Activated CD4-positive, alpha-beta memory T cell treated with anti-CD3 and anti-CD28 coated beads, Interleukin-2, amount 10 ng/mL, durations not matched to agents 7 days and 5 days (primary cell): ENCODE measurements at regions not wholly inside any gene's neighbourhood (a gene's known extent, or its start where the extent isn't known, plus 50 kb on each side); places are given as distances from the start of the nearest gene placed in this dataset.
"Not testable (repeated sequence)": the region's sequence is repeated elsewhere in the genome, so short reads cannot be mapped to it uniquely, and the experiment has no call there.

ENCODE experiments used
- CTCF ChIA-PET: fragments of 350-600 bp; sonication (Branson Sonifier 250); formaldehyde crosslinking; loops from one replicate; lab custom pipeline; 2021; ENCODE audit warnings: antibody characterized with exemption, inconsistent platforms; lab: Charles Lee
- POLR2A ChIA-PET: fragments of 350-600 bp; sonication (Branson Sonifier 250); formaldehyde crosslinking; loops from one replicate; lab custom pipeline; 2021; ENCODE audit warnings: antibody characterized with exemption; lab: Charles Lee
- DNase-seq: peaks from one replicate; pipeline ENCODE4 v3.0.0-alpha.2; 2020
- H3K27ac Mint-ChIP-seq: one replicate; pipeline ENCODE4 v1.8.0; 2021; ENCODE audit warnings: mild to moderate bottlenecking, mixed read lengths
- H3K27me3 Mint-ChIP-seq: one replicate; pipeline ENCODE4 v1.8.0; 2021; ENCODE audit warnings: mixed read lengths
- H3K36me3 Mint-ChIP-seq: one replicate; pipeline ENCODE4 v1.8.0; 2021; ENCODE audit warnings: low read depth, mixed read lengths
- H3K4me1 Mint-ChIP-seq: one replicate; pipeline ENCODE4 v1.8.0; 2021; ENCODE audit warnings: mixed read lengths
- H3K4me3 Mint-ChIP-seq: one replicate; pipeline ENCODE4 v1.8.0; 2021; ENCODE audit warnings: mild to moderate bottlenecking, mixed read lengths
- H3K9me3 Mint-ChIP-seq: one replicate; pipeline ENCODE4 v1.8.0; 2021; ENCODE audit warnings: mixed read lengths

DNA sequence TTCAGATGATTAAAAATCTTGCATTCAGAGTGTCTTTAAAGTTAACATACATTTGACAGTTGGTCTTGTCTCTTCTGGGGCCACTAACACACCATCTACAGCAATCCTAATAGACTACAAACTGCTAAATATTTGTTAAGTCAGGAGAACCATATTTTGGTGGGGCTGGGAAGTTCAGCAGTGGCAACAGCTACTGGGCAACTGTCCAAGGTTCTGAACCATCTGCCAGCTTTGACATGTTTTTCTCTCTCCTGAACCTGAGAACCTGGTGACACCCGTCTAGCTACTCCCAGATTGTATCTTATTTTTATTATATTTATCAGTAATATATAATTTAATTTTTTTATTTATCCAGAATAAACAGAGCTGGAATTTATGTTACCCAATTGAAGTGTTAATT, 199.0 kb upstream of the DPYD start:
- CTCF ChIA-PET: no interaction called here
- DNase-seq: no peak
- Mint-ChIP-seq H3K36me3 (no peaks in the 10 kb centered on the region), H3K9me3 (no peaks in the 10 kb centered on the region), H3K27me3 (no peaks in the 10 kb centered on the region), H3K4me3 (no peak overlapping the region), H3K4me1 (no peaks in the 10 kb centered on the region), H3K27ac (no peak overlapping the region)
- POLR2A ChIA-PET: no interaction called here

DNA sequence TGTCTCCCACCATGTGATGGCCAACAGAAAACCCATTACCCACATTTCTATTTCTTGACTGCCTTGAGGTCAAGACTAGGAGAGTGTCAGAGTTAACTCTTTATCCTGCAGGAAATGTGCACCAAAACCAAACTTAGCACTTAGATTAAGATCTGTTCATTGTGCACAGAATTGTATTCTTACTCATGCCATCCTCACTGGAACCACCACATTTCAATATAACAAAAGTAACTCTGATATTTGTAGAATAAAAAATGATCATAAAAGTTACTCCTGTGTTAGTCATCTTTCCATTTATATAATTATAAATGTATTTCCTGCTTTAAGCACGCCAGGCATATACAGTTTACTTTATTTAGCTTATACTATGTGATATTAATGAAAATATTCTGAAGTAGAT, 193.0 kb upstream of the DPYD start:
- POLR2A ChIA-PET: no interaction called here

DNA sequence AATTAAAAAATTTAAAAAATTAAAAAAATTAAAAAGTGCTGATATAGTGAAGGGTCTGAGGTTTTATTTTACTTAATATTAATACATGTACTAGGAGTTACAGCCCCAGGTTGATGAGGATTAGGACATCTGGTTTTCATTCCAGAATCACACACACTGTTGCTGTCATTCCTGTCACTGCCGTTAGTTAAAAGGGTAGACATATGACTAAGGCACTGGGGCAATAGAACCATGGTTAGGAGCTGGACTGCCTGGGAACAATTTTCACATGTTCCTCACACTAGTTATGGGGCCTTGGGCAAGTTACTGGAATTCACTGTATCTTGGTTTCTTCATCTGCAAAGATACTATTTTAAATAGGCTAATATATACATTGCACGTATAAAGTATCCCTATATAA, 191.8 kb upstream of the DPYD start:
- H3K4me3 Mint-ChIP-seq: no peak overlapping the region
- H3K4me1 Mint-ChIP-seq: no peaks in the 10 kb centered on the region
- H3K27ac Mint-ChIP-seq: no peak overlapping the region
- H3K36me3 Mint-ChIP-seq: no peaks in the 10 kb centered on the region
- CTCF ChIA-PET: no interaction called here
- no peaks in the 10 kb centered on the region for H3K27me3 Mint-ChIP-seq
- POLR2A ChIA-PET: no interaction called here
- no peak for DNase-seq
- peaks cover 7% of the 10 kb centered on the region for H3K9me3 Mint-ChIP-seq

More for the DNA sequence above, 193.0 kb upstream of the DPYD start:
- H3K9me3 Mint-ChIP-seq: no peaks in the 10 kb centered on the region
- no peak overlapping the region for H3K4me3 Mint-ChIP-seq
- no peak for DNase-seq
- no peaks in the 10 kb centered on the region for H3K36me3 Mint-ChIP-seq
- CTCF ChIA-PET: no interaction called here
- H3K4me1 Mint-ChIP-seq: no peaks in the 10 kb centered on the region
- no peak overlapping the region for H3K27ac Mint-ChIP-seq
- no peaks in the 10 kb centered on the region for H3K27me3 Mint-ChIP-seq

DNA sequence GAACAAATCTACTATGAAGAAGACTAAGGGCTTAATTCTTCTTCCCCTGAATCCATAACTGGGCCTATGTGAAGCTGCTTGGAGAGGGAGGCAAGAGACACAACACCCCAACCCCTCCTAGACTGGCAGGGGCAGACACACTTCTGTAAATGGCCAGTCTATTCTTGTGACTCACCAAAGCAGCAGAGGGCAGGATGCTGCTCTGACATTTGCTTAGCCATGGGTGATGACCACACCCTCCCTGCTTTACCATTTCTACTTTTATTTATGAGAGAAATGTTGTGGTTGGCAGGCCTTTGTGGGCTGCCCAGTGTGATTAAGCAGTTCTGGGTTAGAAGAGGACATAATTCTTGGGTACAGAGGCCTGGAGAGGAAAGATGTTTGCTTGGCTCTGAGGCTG, 189.8 kb upstream of the DPYD start:
- H3K27ac Mint-ChIP-seq: no peak overlapping the region
- no peaks in the 10 kb centered on the region for H3K36me3 Mint-ChIP-seq
- H3K4me1 Mint-ChIP-seq: no peaks in the 10 kb centered on the region
- no peaks in the 10 kb centered on the region for H3K27me3 Mint-ChIP-seq
- DNase-seq: no peak
- H3K4me3 Mint-ChIP-seq: no peak overlapping the region
- ChIA-PET CTCF (no interaction called here), POLR2A (no interaction called here)
- peaks cover 13% of the 10 kb centered on the region for H3K9me3 Mint-ChIP-seq

DNA sequence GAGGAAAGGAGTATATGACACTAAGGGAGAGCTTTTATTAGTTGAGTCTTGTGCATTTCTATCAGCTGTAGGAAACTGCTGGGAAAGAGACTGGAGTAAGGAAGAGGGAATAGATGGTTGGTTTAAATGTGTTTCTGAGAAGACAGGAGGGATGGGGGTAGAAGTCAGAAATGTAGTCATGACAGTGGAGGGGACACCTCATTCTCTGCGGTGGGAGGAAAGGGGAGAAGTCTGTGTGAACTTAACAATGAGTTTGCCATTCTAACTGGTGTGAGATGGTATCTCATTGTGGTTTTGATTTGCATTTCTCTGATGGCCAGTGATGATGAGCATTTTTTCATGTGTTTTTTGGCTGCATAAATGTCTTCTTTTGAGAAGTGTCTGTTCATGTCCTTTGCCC, 187.5 kb upstream of the DPYD start:
- H3K4me1 Mint-ChIP-seq, POLR2A ChIA-PET, DNase-seq, H3K27ac Mint-ChIP-seq, H3K36me3 Mint-ChIP-seq, H3K27me3 Mint-ChIP-seq, CTCF ChIA-PET, H3K4me3 Mint-ChIP-seq: not testable (repeated sequence)
- peaks cover 13% of the 10 kb centered on the region for H3K9me3 Mint-ChIP-seq

DNA sequence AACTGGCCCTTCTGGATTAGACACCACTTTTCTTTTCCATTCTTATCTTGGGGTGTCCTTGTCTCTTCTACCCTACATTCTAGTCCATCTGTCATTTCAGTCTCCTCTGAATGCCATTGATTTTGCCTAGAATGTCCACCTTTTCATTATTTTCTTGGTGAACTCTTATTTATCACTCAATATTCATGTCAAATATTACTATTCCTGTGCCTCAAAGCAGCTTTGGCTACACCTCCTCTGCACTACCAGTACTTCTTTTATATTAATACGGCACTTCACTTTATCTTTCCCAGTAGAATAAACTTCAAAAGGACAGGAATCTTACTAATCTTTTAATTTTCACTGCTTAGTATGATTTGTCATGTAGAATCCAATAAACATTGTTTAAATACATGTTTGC, 186.4 kb upstream of the DPYD start:
- no peak for DNase-seq
- Mint-ChIP-seq H3K4me1 (no peaks in the 10 kb centered on the region), H3K27me3 (peaks cover 5% of the 10 kb centered on the region), H3K36me3 (no peaks in the 10 kb centered on the region), H3K9me3 (peaks cover 13% of the 10 kb centered on the region), H3K4me3 (no peak overlapping the region), H3K27ac (no peak overlapping the region)
- ChIA-PET CTCF (no interaction called here), POLR2A (no interaction called here)

DNA sequence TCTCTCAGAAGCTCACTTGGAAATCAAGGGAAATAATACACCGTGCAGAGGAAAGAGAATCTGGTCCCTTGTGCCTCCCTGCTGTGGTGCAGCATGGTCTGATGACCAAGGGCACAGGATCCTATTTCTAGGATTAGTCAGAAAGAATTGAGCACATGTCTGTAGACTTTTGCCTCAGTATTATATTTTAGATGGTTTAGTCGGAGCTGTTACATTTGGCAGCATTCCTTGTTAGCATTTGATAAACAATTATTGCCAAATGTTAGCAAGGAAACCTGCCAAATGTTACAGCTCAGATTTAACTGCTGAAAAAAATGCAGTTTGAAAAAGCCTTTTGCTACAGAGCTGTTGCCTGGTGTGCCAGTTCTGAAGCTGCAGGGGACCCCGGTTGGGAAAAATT, 183.5 kb upstream of the DPYD start:
- Mint-ChIP-seq H3K4me1 (no peaks in the 10 kb centered on the region), H3K27ac (no peak overlapping the region), H3K36me3 (no peaks in the 10 kb centered on the region), H3K9me3 (peaks cover 13% of the 10 kb centered on the region), H3K27me3 (peaks cover 5% of the 10 kb centered on the region), H3K4me3 (no peak overlapping the region)
- DNase-seq: no peak
- POLR2A ChIA-PET: no interaction called here
- CTCF ChIA-PET: no interaction called here

DNA sequence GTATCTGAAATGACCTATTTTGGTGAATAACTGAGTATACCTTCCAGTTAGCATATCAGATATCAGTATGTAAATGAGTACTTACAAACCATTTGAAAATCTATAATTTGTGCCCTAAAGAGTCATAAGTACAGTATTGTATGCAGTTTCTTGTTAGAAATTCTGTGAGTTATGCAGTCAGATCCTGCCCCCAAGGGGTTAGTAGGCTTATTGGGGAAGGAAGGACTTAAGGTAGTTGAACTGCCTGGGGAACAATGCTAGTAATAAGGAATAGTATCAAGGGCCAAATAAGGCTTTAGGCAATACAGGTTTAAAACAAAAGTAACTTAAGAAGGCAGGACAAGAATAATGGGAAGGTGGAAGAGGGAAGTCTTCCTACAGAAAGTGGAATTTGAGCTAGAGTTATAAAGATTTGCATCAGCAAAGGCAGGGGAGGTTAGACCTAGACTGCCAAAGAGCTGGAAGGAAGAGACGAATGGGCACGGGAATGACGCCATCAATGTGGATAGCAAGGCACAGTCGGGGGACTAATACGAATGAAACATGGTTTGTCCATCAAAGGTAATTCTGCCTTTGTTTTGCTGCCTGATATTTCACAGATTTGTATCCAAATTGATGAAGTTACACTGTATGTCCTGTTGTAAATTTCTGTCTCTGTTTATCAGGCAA, 182.9 kb upstream of the DPYD start:
- POLR2A ChIA-PET: no interaction called here
- Mint-ChIP-seq H3K9me3 (peaks cover 13% of the 10 kb centered on the region), H3K27ac (no peak overlapping the region), H3K27me3 (peaks cover 5% of the 10 kb centered on the region), H3K36me3 (no peaks in the 10 kb centered on the region), H3K4me3 (no peak overlapping the region), H3K4me1 (no peaks in the 10 kb centered on the region)
- CTCF ChIA-PET: no interaction called here
- DNase-seq: no peak

DNA sequence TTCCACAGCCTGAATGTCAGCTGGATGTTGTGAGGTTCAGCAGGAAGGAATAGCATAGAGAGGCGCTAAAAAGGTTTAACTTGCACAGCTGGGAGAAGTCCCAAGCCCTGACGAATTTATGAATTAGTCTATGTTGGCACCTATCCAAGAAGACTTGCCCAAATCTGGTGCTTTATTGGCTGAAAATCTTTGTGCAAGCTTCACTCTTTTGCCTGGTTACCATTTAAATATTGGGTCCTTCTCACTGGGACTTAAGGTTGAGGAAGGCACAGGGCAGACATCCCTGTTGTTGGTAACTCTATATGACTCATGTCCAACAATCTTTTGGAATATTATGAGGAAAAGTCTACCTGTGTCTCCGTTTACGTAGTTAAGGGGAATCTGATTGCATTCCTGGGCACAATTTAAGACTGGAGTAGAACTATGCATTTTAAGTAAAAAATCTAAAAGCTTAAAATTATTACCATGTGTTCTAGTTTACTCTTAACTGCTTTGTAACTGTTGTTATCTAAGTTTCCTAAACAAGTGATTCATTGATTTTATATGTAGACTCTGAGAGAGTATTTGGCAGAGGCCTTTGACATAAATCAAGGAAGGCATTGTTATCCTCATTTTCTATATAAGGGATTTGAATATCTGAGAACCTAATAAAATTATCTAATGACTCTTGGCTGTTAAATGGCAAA, 181.7 kb upstream of the DPYD start:
- H3K36me3 Mint-ChIP-seq: no peaks in the 10 kb centered on the region

DNA sequence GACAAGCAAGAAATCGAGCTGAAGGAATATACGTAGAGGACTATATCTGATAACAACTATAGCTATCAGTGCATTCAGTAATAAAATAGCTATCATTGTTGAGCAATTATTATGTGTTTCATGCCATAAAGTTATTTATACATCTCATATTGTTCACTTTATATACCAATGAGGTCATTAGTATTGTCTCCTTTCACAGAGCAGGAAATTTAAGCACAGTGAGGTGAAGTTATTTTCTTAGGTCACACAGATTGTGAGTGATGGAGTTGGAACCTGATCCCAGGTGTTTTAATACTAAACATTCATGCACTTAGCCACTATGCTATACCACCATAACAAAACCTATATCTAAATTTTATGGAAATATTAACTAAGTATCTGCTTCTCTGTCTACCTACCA, 180.5 kb upstream of the DPYD start:
- ChIA-PET POLR2A (no interaction called here), CTCF (no interaction called here)
- Mint-ChIP-seq H3K27ac (no peak overlapping the region), H3K36me3 (no peaks in the 10 kb centered on the region), H3K9me3 (no peaks in the 10 kb centered on the region), H3K4me1 (no peaks in the 10 kb centered on the region), H3K4me3 (no peak overlapping the region), H3K27me3 (peaks cover 5% of the 10 kb centered on the region)
- DNase-seq: no peak

More for the DNA sequence above, 181.7 kb upstream of the DPYD start:
- Mint-ChIP-seq H3K27me3 (peaks cover 5% of the 10 kb centered on the region), H3K27ac (no peak overlapping the region), H3K4me3 (no peak overlapping the region), H3K9me3 (peaks cover 4% of the 10 kb centered on the region), H3K4me1 (no peaks in the 10 kb centered on the region)
- no peak for DNase-seq
- ChIA-PET POLR2A (no interaction called here), CTCF (no interaction called here)

DNA sequence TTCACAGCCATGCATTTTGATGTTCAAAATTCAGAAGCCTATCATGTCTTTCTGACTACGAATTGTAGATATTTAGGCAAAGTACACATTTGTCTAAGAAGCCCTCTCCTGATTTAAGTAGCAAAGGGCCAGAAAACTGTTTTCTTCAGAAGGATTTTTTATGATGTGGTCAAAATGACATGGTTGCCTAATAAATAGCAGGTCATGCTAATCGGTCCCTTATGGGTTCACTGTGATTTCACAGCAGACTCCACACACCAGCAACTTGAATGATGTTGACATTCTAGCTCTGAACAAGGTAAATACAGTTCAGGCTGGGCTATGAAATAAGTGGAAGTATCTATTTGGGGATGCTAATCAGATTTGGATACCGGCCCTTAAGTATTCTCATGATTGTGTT, 178.7 kb upstream of the DPYD start:
- ChIA-PET CTCF (no interaction called here), POLR2A (no interaction called here)
- Mint-ChIP-seq H3K27me3 (peaks cover 5% of the 10 kb centered on the region), H3K9me3 (no peaks in the 10 kb centered on the region), H3K27ac (no peak overlapping the region), H3K36me3 (no peaks in the 10 kb centered on the region), H3K4me3 (no peak overlapping the region), H3K4me1 (no peaks in the 10 kb centered on the region)
- no peak for DNase-seq

DNA sequence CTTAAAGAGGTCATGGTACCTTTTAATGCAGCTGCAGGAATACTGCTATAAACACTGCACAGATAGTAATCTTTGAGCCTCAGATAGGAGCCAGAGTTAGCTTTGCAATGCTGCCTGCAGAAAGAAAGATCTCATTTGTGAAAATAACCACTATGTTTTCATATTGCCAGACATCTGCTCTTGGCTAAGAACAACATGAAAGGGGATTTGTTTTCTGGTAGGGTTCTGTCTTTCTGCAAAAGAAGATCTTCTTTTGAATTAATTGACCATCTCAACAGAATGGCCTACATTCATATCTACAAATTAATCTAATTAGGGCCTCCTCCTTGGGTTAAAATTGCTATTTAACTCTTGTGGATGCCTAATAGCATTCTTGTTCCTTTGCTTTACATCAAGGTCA, 177.6 kb upstream of the DPYD start:
- CTCF ChIA-PET: no interaction called here
- no peak overlapping the region for H3K4me3 Mint-ChIP-seq
- no peaks in the 10 kb centered on the region for H3K4me1 Mint-ChIP-seq
- no peaks in the 10 kb centered on the region for H3K27me3 Mint-ChIP-seq
- H3K27ac Mint-ChIP-seq: no peak overlapping the region
- H3K36me3 Mint-ChIP-seq: no peaks in the 10 kb centered on the region
- no peaks in the 10 kb centered on the region for H3K9me3 Mint-ChIP-seq
- DNase-seq: no peak
- POLR2A ChIA-PET: no interaction called here

DNA sequence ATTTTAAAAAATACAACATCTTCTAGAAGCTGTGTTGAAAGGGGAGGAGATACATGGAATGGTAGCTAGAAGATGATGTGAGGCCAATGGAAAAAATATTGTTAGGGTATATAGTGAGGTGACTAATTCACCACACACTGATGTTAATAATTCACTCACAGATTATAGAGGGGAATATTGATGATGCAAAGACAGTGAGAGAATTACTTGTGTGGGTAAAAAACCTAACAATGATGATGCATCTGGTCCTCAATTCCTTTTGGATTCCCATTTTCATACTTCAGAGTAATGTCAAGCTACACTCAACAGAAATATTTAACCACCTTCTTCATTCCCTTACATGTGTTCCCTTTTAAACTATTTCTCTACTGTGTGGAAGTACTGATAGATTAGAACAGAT, 169.5 kb upstream of the DPYD start:
- H3K4me1 Mint-ChIP-seq: no peaks in the 10 kb centered on the region
- POLR2A ChIA-PET: no interaction called here
- H3K27me3 Mint-ChIP-seq: no peaks in the 10 kb centered on the region
- no peaks in the 10 kb centered on the region for H3K9me3 Mint-ChIP-seq
- H3K4me3 Mint-ChIP-seq: no peak overlapping the region
- H3K36me3 Mint-ChIP-seq: no peaks in the 10 kb centered on the region
- no peak overlapping the region for H3K27ac Mint-ChIP-seq
- CTCF ChIA-PET: no interaction called here
- no peak for DNase-seq

DNA sequence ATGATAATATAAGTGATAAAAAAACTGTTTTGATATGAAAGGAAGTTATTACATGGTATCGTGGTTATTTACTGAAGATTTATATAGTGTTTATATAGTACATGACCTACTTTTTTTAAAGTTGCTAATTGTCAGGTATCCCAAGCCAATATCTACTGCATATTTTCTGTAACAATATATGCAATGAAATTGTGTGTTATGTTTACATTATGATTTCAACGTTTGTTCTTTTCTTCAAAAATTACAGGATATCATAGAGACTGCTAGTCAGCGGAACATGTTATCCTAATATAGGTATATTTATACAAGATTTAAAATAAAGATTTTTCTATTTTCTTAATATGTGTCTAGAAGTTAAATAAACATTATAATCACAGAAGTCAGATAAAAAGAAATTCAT, 167.5 kb upstream of the DPYD start:
- H3K36me3 Mint-ChIP-seq: no peaks in the 10 kb centered on the region
- no peak for DNase-seq
- H3K27ac Mint-ChIP-seq: no peak overlapping the region
- no peak overlapping the region for H3K4me3 Mint-ChIP-seq
- H3K27me3 Mint-ChIP-seq: no peaks in the 10 kb centered on the region
- H3K9me3 Mint-ChIP-seq: no peaks in the 10 kb centered on the region
- ChIA-PET CTCF (no interaction called here), POLR2A (no interaction called here)
- no peaks in the 10 kb centered on the region for H3K4me1 Mint-ChIP-seq
